Heart right ventricle (tissue), 16 donors: ENCODE measurements at regions not wholly inside any gene's neighbourhood (a gene's known extent, or its start where the extent isn't known, plus 50 kb on each side); places are given as distances from the start of the nearest gene placed in this dataset.

Experiments used
- ATAC-seq, 8 donors: fragments of 200-7000 bp; cut with Tn5 transposase; one replicate each; pipeline ENCODE4 v1.9.1; 2020; ENCODE audit warnings: mild to moderate bottlenecking in 8 of 8, moderate library complexity in 8 of 8, moderate number of reproducible peaks in 1 of 8
- DNase-seq, 2 donors: peaks; one replicate each; pipeline ENCODE4 v3.0.0-alpha.2; 2020
- H3K27ac ChIP-seq, 10 donors: fragments of 200-600 bp; sonication (generic) in 2 of 10; one replicate each; pipeline versions ENCODE4 v1.5.0 to v1.8.0; 2020 to 2022; ENCODE audit warnings: mild to moderate bottlenecking in 3 of 10
- H3K27me3 ChIP-seq, 7 donors: fragments of 200-600 bp; one replicate each; pipeline ENCODE4 v1.8.0; 2021 to 2022; ENCODE audit warnings: mild to moderate bottlenecking in 2 of 7
- H3K36me3 ChIP-seq, 9 donors: fragments of 200-600 bp; sonication (generic) in 1 of 9; one replicate each; pipeline versions ENCODE4 v1.5.0 to v1.8.0; 2020 to 2022; ENCODE audit warnings: mild to moderate bottlenecking in 2 of 9
- H3K4me1 ChIP-seq, 9 donors: fragments of 200-600 bp; sonication (generic) in 1 of 9; one replicate each; pipeline versions ENCODE4 v1.5.0 to v1.8.0; 2020 to 2022; ENCODE audit warnings: mild to moderate bottlenecking in 4 of 9
- H3K4me3 ChIP-seq, 10 donors: fragments of 200-600 bp; sonication (generic) in 2 of 10; one replicate each; pipeline versions ENCODE4 v1.5.0 to v1.8.0; 2020 to 2022; ENCODE audit warnings: mild to moderate bottlenecking in 7 of 10, moderate library complexity in 2 of 10
- H3K9me3 ChIP-seq, 11 donors: fragments of 200-600 bp in 10 of 11; sonication (generic) in 2 of 11; one replicate each; pipeline versions ENCODE4 v1.5.0 to v1.8.0; 2013 to 2022; ENCODE audit warnings: mild to moderate bottlenecking in 2 of 11, control low read depth in 1 of 11, moderate library complexity in 1 of 11
- CTCF ChIP-seq, 9 donors: fragments of 200-600 bp; sonication (generic) in 2 of 9; IDR thresholded peaks; one replicate each; pipeline versions ENCODE4 v1.5.0 to v1.8.0; 2021 to 2022; ENCODE audit warnings: antibody characterized with exemption in 9 of 9, mild to moderate bottlenecking in 5 of 9, moderate library complexity in 1 of 9
- WGBS, 2 donors: extraction: QIAGEN DNeasy Blood & Tissue Kit; methylation state at CpG; one replicate each; pipeline ENCODE4 v1.1.7; 2013; ENCODE audit warnings: inconsistent platforms in 1 of 2; 5-methylcytosine and 5-hydroxymethylcytosine counted together
- intact Hi-C, 10 donors: fragments of 100-400 bp; cut with DNase I; formaldehyde crosslinking; loops; one replicate each; pipeline versions ENCODE4 v1.11.1 to v1.14.2; 2022
- donor health status: Arrhythmogenic right ventricular cardiomyopathy.
- donor health status: ischemic (EF 13 %, LVEDD 7.1; RV severe dilation, severe dysfunction).
- donor health status: healthy with polysubstance abuse.
- donor health status: DM: no; HTN: yes; CAD: no.
- donor health status: DM: no; HTN: no; CAD: no.
- donor health status: ischemic (EF 25% LVEDD 6.9; RV normal size, moderate dysfunction).
- donor health status: ischemic (EF 25% LVEDD 5.7; RV mildly dilated, moderate dysfunction).
- donor health status: healthy.
- donor health status: DM: yes; HTN: yes; CAD: no.
- donor health status: Ischemic cardiomyopathy.
- donor health status: ischemic (EF 35%, LVEDD 5.7; RV mildly dilated, moderate dysfunction).
- donor health status: nonischemic (EF 11% LVEDD 7.7; RV severe dilation, severe dysfunction).
- donor health status: DM: yes; HTN: yes; CAD: no.
- donor health status: PGD.
- donor health status: ischemic (EF 29% LVEDD 5.4; RV normal size, mild dysfunction).
- donor health status: nonischemic (EF 23%, LVEDD 6.1; RV moderate dilation, normal function).

GRCh38 chr18:45164551-45164950, 450.7 kb upstream of the SLC14A2 start:
- Histone ChIP-seq H3K27me3 (peaks cover 0 to 6% (median 0%) of the 10 kb centered on the region in 7 donors), H3K4me3 (no peak overlapping the region), H3K27ac (no peak overlapping the region), H3K4me1 (peaks cover 0 to 39% (median 0%) of the 10 kb centered on the region in 9 donors), H3K36me3 (no peaks in the 10 kb centered on the region), H3K9me3 (no peaks in the 10 kb centered on the region)
- WGBS, 2 donors, result 41 to 75% methylated on average over 1 of the region's 1 CpG
- ATAC-seq (no peak), DNase-seq (no peak)
- intact Hi-C loops, result no loop called here
- no peak for TF ChIP-seq CTCF (IDR thresholded peaks at IDR 0.05)

- Histone ChIP-seq H3K4me1 (peaks cover 0 to 46% (median 0%) of the 10 kb centered on the region in 9 donors), H3K36me3 (no peaks in the 10 kb centered on the region), H3K27me3 (peaks cover 0 to 6% (median 0%) of the 10 kb centered on the region in 7 donors), H3K9me3 (no peaks in the 10 kb centered on the region), H3K27ac (no peak overlapping the region), H3K4me3 (no peak overlapping the region)
- no peak for TF ChIP-seq CTCF (IDR thresholded peaks at IDR 0.05)
- ATAC-seq (no peak), DNase-seq (no peak)
- intact Hi-C loops, result no loop called here
Observed at GRCh38 chr18:45165176-45165713, 450.0 kb upstream of the SLC14A2 start.

- ATAC-seq (no peak), DNase-seq (no peak)
- H3K9me3 ChIP-seq, result no peaks in the 10 kb centered on the region
- H3K4me3 ChIP-seq, result no peak overlapping the region
- H3K27me3 ChIP-seq, result peaks cover 0 to 6% (median 0%) of the 10 kb centered on the region in 7 donors
- peaks cover 0 to 47% (median 0%) of the 10 kb centered on the region in 9 donors for H3K4me1 ChIP-seq
- WGBS, 2 donors, result 69 to 70% methylated on average over 3 of the region's 3 CpGs
- no peak overlapping the region for H3K27ac ChIP-seq
- no peaks in the 10 kb centered on the region for H3K36me3 ChIP-seq
- intact Hi-C loops, result no loop called here
- no peak for TF ChIP-seq CTCF (IDR thresholded peaks at IDR 0.05)
Observed at GRCh38 chr18:45165871-45166270, 449.4 kb upstream of the SLC14A2 start.

GRCh38 chr18:45166341-45166835, 448.9 kb upstream of the SLC14A2 start:
- H3K27me3 ChIP-seq, result peaks cover 0 to 6% (median 0%) of the 10 kb centered on the region in 7 donors
- no peaks in the 10 kb centered on the region for H3K36me3 ChIP-seq
- DNase-seq (no peak), ATAC-seq (no peak)
- intact Hi-C loops, result no loop called here
- H3K9me3 ChIP-seq, result no peaks in the 10 kb centered on the region
- H3K4me1 ChIP-seq, result peaks cover 0 to 47% (median 0%) of the 10 kb centered on the region in 9 donors
- no peak overlapping the region for H3K4me3 ChIP-seq
- 90 to 93% methylated on average over 5 of the region's 5 CpGs for WGBS, 2 donors
- H3K27ac ChIP-seq, result no peak overlapping the region
- no peak for TF ChIP-seq CTCF (IDR thresholded peaks at IDR 0.05)
